HG02571 (cell line): ENCODE measurements at regions not wholly inside any gene's neighbourhood (a gene's known extent, or its start where the extent isn't known, plus 50 kb on each side); places are given as distances from the start of the nearest gene placed in this dataset.
"Not testable (repeated sequence)": the region's sequence is repeated elsewhere in the genome, so short reads cannot be mapped to it uniquely, and the experiment has no call there.

Source experiments
- ATAC-seq: cut with Tn5 transposase; IDR thresholded peaks from one replicate; pipeline ENCODE4 v1.9.1; 2021; ENCODE audit warnings: mild to moderate bottlenecking, moderate library complexity; ENCODE audit not compliant: unreplicated experiment

- ATAC-seq, result no peak
Measured at GRCh38 chr4:75422998-75423397, 91.2 kb downstream of the RCHY1 start.

- no peak for ATAC-seq
Measured at GRCh38 chr4:75412746-75413145, 101.5 kb downstream of the RCHY1 start.

- no peak for ATAC-seq
Measured at GRCh38 chr4:75398501-75398900, 115.7 kb downstream of the RCHY1 start.

- no peak for ATAC-seq
Measured at GRCh38 chr4:75391489-75392166, 122.6 kb downstream of the RCHY1 start.

GRCh38 chr4:75386426-75386825 lies 127.8 kb downstream of the RCHY1 start:
- ATAC-seq, result not testable (repeated sequence)

GRCh38 chr4:75385106-75385505 lies 129.1 kb downstream of the RCHY1 start:
- no peak for ATAC-seq

- no peak for ATAC-seq
Measured at GRCh38 chr4:75376543-75376942, 137.7 kb downstream of the RCHY1 start.

GRCh38 chr4:75371915-75372314 lies 142.3 kb downstream of the RCHY1 start:
- ATAC-seq, result no peak

GRCh38 chr4:75370576-75370975 lies 143.6 kb downstream of the RCHY1 start:
- no peak for ATAC-seq

GRCh38 chr4:75345423-75345822 lies 168.8 kb downstream of the RCHY1 start:
- no peak for ATAC-seq

GRCh38 chr4:75344915-75345314 lies 169.3 kb downstream of the RCHY1 start:
- ATAC-seq, result no peak

GRCh38 chr4:75343333-75343732 lies 170.9 kb downstream of the RCHY1 start:
- no peak for ATAC-seq

- ATAC-seq, result no peak
Measured at GRCh38 chr4:75340561-75340960, 173.6 kb downstream of the RCHY1 start.

GRCh38 chr4:75338352-75338880 lies 175.8 kb downstream of the RCHY1 start:
- ATAC-seq, result no peak

GRCh38 chr4:75327804-75328512 lies 186.2 kb downstream of the RCHY1 start:
- no peak for ATAC-seq

GRCh38 chr4:75325318-75325979 lies 188.8 kb downstream of the RCHY1 start:
- ATAC-seq, result no peak

GRCh38 chr4:75321484-75321883 lies 192.7 kb downstream of the RCHY1 start:
- no peak for ATAC-seq

GRCh38 chr4:75317641-75318040 lies 196.6 kb downstream of the RCHY1 start:
- not testable (repeated sequence) for ATAC-seq

GRCh38 chr4:75308049-75308448 lies 206.2 kb downstream of the RCHY1 start:
- no peak for ATAC-seq

GRCh38 chr4:75306506-75306905 lies 207.7 kb downstream of the RCHY1 start:
- no peak for ATAC-seq

- ATAC-seq, result no peak
Measured at GRCh38 chr4:75302648-75303047, 211.6 kb downstream of the RCHY1 start.
